PC-9 (cell line): ENCODE measurements at regions not wholly inside any gene's neighbourhood (a gene's known extent, or its start where the extent isn't known, plus 50 kb on each side); places are given as distances from the start of the nearest gene placed in this dataset.

Experiments used
- BruUV-seq: library from RNA; stranded (reverse); fragments of 400-500 nt; replicated peaks from 2 replicates; lab custom pipeline; 2021; lab: Mats Ljungman, UMichigan
- CTCF ChIA-PET: fragments of 300-600 bp; sonication (Branson Sonifier 250); formaldehyde crosslinking; loops from one replicate; lab custom pipeline; 2022; ENCODE audit warnings: antibody characterized with exemption; lab: Charles Lee
- POLR2A ChIA-PET: fragments of 300-600 bp; sonication (Branson Sonifier 250); formaldehyde crosslinking; loops from one replicate; lab custom pipeline; 2022; ENCODE audit warnings: antibody characterized with exemption; ENCODE audit not compliant: unreplicated experiment; lab: Charles Lee
- DNase-seq, 2 experiments: peaks; one replicate each; pipeline versions ENCODE4 v3.0.0 to v3.0.0-alpha.2; 2015 to 2022; ENCODE audit warnings: mixed read lengths in 1 of 2
- H2AFZ ChIP-seq: fragments of 200-600 bp; sonication (generic); 2 replicates; pipeline ENCODE4 v1.8.1; 2017; ENCODE audit warnings: antibody characterized with exemption
- H3F3A ChIP-seq: fragments of 200-600 bp; sonication (generic); 2 replicates; pipeline ENCODE4 v1.8.1; 2017; ENCODE audit warnings: antibody characterized with exemption, mild to moderate bottlenecking, low read depth; ENCODE audit not compliant: insufficient read depth
- H3K27ac ChIP-seq: fragments of 200-600 bp; sonication (generic); 2 replicates; pipeline ENCODE4 v1.6.1; 2016; ENCODE audit warnings: mixed run types
- H3K27me3 ChIP-seq: fragments of 200-600 bp; sonication (generic); 2 replicates; pipeline ENCODE4 v1.6.1; 2016; ENCODE audit warnings: low read depth, mixed run types; ENCODE audit not compliant: insufficient read depth
- H3K36me3 ChIP-seq: fragments of 200-600 bp; sonication (generic); 2 replicates; pipeline ENCODE4 v1.6.1; 2016; ENCODE audit warnings: low read depth, mixed run types
- H3K4me1 ChIP-seq: fragments of 200-600 bp; sonication (generic); replicated peaks from 2 replicates; pipeline ENCODE4 v1.6.1; 2016; ENCODE audit warnings: mixed run types; ENCODE audit not compliant: insufficient read depth
- H3K4me2 ChIP-seq: fragments of 200-600 bp; sonication (generic); 2 replicates; pipeline ENCODE4 v1.6.1; 2017; ENCODE audit warnings: mixed run types
- H3K4me3 ChIP-seq: fragments of 200-600 bp; sonication (generic); 2 replicates; pipeline ENCODE4 v1.6.1; 2016; ENCODE audit warnings: mixed run types
- H3K79me2 ChIP-seq: fragments of 200-600 bp; sonication (generic); 2 replicates; pipeline ENCODE4 v1.6.1; 2017; ENCODE audit warnings: low read depth, mixed run types
- H3K9me2 ChIP-seq: fragments of 200-600 bp; sonication (generic); 2 replicates; pipeline ENCODE4 v1.8.1; 2017; ENCODE audit warnings: mild to moderate bottlenecking; ENCODE audit not compliant: insufficient read depth
- H3K9me3 ChIP-seq: fragments of 200-600 bp; sonication (generic); 2 replicates; pipeline ENCODE4 v1.8.1; 2016; ENCODE audit warnings: low read depth; ENCODE audit not compliant: insufficient read depth
- H4K20me1 ChIP-seq: fragments of 200-600 bp; sonication (generic); 2 replicates; pipeline ENCODE4 v1.8.1; 2017; ENCODE audit not compliant: insufficient read depth
- EZH2 ChIP-seq: fragments of 200-600 bp; sonication (generic); IDR thresholded peaks from 2 replicates; pipeline ENCODE4 v1.8.0; 2017; ENCODE audit warnings: antibody characterized with exemption, low read depth
- intact Hi-C: fragments of 100-400 bp; cut with micrococcal nuclease; formaldehyde crosslinking; loops from one replicate; pipeline ENCODE4 v1.10.0; 2022; ENCODE audit not compliant: unreplicated experiment
- TF ChIP-seq, protein P1 (sequence below): fragments of 200-600 bp; sonication (generic); conservative IDR thresholded peaks from 2 replicates; pipeline ENCODE4 v1.6.1; 2017; ENCODE audit warnings: mixed run types, antibody characterized with exemption, mild to moderate bottlenecking, moderate library complexity

DNA sequence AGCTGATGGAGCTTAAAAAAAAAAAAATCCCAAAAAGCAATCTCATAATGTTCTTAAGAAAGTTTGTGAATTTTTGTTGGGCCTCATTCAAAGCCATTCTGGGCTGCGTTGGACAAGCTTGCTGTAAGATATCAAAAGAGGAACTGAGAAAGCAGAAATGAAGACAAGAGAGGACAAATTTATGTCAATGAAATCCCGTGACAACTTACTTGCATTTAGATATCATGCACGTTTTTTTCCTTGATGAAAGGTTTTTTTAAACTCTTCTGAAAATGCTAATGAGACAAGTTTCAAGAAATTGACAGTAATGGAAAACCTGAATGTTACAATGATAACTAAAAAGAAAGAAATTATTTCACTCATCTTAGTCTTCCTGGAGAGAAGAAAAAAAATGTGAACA, 662.9 kb downstream of the SQOR start:
- intact Hi-C loops, result no loop called here
- H3K4me2 ChIP-seq, result no peak overlapping the region
- POLR2A ChIA-PET, result no interaction called here
- no peaks in the 10 kb centered on the region for H4K20me1 ChIP-seq
- H3K4me1 ChIP-seq, result no peaks in the 10 kb centered on the region
- CTCF ChIA-PET, result no interaction called here
- H3K4me3 ChIP-seq, result no peak overlapping the region
- no peaks in the 10 kb centered on the region for H3F3A ChIP-seq
- H3K79me2 ChIP-seq, result no peaks in the 10 kb centered on the region
- H2AFZ ChIP-seq, result no peak overlapping the region
- no peaks in the 10 kb centered on the region for H3K27me3 ChIP-seq
- H3K9me3 ChIP-seq, result no peaks in the 10 kb centered on the region
- H3K36me3 ChIP-seq, result no peaks in the 10 kb centered on the region
- H3K27ac ChIP-seq, result no peak overlapping the region
- no TSS peak for BruUV-seq
- TF ChIP-seq, protein P1, sequence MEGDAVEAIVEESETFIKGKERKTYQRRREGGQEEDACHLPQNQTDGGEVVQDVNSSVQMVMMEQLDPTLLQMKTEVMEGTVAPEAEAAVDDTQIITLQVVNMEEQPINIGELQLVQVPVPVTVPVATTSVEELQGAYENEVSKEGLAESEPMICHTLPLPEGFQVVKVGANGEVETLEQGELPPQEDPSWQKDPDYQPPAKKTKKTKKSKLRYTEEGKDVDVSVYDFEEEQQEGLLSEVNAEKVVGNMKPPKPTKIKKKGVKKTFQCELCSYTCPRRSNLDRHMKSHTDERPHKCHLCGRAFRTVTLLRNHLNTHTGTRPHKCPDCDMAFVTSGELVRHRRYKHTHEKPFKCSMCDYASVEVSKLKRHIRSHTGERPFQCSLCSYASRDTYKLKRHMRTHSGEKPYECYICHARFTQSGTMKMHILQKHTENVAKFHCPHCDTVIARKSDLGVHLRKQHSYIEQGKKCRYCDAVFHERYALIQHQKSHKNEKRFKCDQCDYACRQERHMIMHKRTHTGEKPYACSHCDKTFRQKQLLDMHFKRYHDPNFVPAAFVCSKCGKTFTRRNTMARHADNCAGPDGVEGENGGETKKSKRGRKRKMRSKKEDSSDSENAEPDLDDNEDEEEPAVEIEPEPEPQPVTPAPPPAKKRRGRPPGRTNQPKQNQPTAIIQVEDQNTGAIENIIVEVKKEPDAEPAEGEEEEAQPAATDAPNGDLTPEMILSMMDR, result no peak
- no peak for TF ChIP-seq EZH2
- DNase-seq, result no peak
- no peaks in the 10 kb centered on the region for H3K9me2 ChIP-seq

DNA sequence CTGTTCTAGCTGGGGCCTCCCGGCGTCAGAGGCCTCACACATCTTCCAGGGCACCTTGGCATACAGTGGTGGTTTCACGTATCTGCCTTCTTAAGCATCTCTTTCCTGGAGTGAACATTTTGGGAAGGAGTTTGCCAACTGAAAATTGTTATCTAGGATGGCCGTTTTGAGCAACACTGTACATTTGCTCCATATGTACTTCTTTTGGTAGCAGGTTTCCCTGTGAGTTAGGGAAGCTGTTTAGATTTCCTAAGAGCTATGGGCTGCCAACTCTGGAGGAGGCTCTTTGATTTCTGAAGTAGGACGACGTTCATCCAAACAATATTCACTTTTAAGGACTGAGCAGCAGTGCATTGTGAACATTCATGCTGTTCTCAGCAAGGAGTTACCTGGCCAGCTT, 665.9 kb downstream of the SQOR start:
- Histone ChIP-seq H3K9me3 (no peaks in the 10 kb centered on the region), H2AFZ (no peak overlapping the region), H3K4me3 (no peak overlapping the region), H3K79me2 (no peaks in the 10 kb centered on the region), H3K27me3 (no peaks in the 10 kb centered on the region), H3F3A (no peaks in the 10 kb centered on the region), H3K9me2 (no peaks in the 10 kb centered on the region), H3K27ac (no peak overlapping the region), H3K36me3 (no peaks in the 10 kb centered on the region), H4K20me1 (no peaks in the 10 kb centered on the region), H3K4me1 (no peaks in the 10 kb centered on the region), H3K4me2 (no peak overlapping the region)
- intact Hi-C loops, result no loop called here
- POLR2A ChIA-PET, result no interaction called here
- no TSS peak for BruUV-seq
- TF ChIP-seq EZH2, result no peak
- TF ChIP-seq, protein P1, result no peak
- DNase-seq, result no peak
- CTCF ChIA-PET, result no interaction called here

DNA sequence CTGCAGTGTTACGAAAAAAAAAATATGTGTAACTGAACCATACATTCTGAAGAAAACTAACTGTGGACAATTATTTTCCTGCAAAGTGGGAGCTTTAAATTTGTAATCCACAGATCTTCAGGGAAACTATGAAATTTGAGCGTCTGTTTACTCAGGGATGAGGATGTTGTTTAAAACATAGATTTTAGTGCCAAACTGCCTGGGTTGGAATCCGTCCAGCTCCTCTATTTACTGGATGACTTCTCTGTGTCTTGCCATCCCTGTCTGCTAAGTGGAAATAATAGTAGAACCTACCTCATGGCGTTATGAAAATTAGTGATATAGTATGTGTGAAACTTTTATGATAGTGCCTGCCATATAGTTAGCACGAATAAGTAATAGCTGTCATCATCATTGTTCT, 666.5 kb downstream of the SQOR start:
- DNase-seq, result no peak
- TF ChIP-seq EZH2, result no peak
- TF ChIP-seq, protein P1, result no peak
- CTCF ChIA-PET, result no interaction called here
- Histone ChIP-seq H3K79me2 (no peaks in the 10 kb centered on the region), H2AFZ (no peak overlapping the region), H3K4me2 (no peak overlapping the region), H3K27me3 (no peaks in the 10 kb centered on the region), H3K9me3 (no peaks in the 10 kb centered on the region), H3F3A (no peaks in the 10 kb centered on the region), H3K4me1 (no peaks in the 10 kb centered on the region), H4K20me1 (no peaks in the 10 kb centered on the region), H3K4me3 (no peak overlapping the region), H3K9me2 (no peaks in the 10 kb centered on the region), H3K27ac (no peak overlapping the region), H3K36me3 (no peaks in the 10 kb centered on the region)
- intact Hi-C loops, result no loop called here
- no TSS peak for BruUV-seq
- POLR2A ChIA-PET, result no interaction called here
